Brain microvascular endothelial cell (primary cell): ENCODE measurements at regions not wholly inside any gene's neighbourhood (a gene's known extent, or its start where the extent isn't known, plus 50 kb on each side); places are given as distances from the start of the nearest gene placed in this dataset.

ENCODE experiments used
- DNase-seq: peaks from one replicate; pipeline ENCODE4 v3.0.0-alpha.2; 2020
- H3K27ac ChIP-seq: fragments of 250-450 bp; sonication (Bioruptor Pico); 2 replicates; pipeline ENCODE4 v1.5.1; 2020; ENCODE audit warnings: mild to moderate bottlenecking, moderate library complexity
- H3K27me3 ChIP-seq: fragments of 250-450 bp; sonication (Bioruptor Pico); replicated peaks from 2 replicates; pipeline ENCODE4 v1.5.1; 2020; ENCODE audit warnings: mild to moderate bottlenecking
- H3K36me3 ChIP-seq: fragments of 250-450 bp; sonication (Bioruptor Pico); replicated peaks from 2 replicates; pipeline ENCODE4 v1.5.1; 2020; ENCODE audit warnings: mild to moderate bottlenecking
- H3K4me3 ChIP-seq: 2 replicates; pipeline ENCODE4 v1.5.1; 2011; ENCODE audit warnings: low read depth, mild to moderate bottlenecking, control low read depth, low read length, moderate library complexity
- CTCF ChIP-seq: IDR thresholded peaks from 2 replicates; pipeline ENCODE4 v1.5.1; 2011; ENCODE audit warnings: low read depth, mild to moderate bottlenecking, moderate library complexity, low read length, control low read depth, inconsistent platforms; ENCODE audit errors: missing control alignments
- in situ Hi-C: cut with HindIII; loops from 2 replicates; pipeline ENCODE4 v1.10.0; 2017; ENCODE audit warnings: low sequenced_read_pairs, low pct_ligation_motif_present

DNA sequence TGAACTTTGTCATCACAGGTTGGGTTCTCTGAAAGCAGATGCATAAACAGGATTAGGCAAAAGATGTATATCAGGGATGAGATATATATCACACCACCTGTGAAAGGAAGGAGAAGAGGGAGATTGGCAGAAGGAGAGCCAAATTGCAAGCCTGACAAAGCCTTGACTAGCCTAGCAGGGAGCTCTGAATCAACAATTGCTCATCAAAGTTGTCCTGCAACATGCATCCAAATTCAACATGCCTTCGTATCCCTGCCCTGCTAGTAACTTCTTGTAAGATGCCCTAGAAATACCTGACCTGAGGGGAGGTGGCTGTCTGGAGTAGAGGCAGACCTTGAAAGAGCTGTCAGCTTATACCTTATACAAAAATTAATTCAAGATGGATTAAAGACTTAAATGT, 207.1 kb upstream of the HTR1E start:
- H3K27me3 ChIP-seq = no peaks in the 10 kb centered on the region

DNA sequence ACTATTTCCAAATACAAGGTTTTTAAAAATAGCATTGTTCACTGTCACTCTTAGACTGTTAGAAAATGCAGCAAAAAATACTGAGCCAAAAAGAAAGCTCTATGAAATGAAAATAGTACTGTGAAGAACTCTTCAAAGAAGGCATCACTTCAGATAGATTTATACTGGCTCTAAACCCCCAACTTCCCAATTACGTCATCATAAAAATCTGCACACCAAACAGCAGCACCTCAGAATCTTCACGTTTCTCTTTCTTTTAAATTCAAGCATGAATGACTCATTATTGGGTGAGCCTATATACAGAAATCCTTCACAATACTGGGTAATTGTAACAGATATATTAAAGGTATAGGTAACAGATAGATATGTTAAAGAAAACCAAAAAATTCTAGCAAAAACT, 208.4 kb upstream of the HTR1E start:
- Histone ChIP-seq H3K4me3 (no peak overlapping the region), H3K27ac (no peak overlapping the region), H3K27me3 (no peaks in the 10 kb centered on the region), H3K36me3 (no peaks in the 10 kb centered on the region)
- in situ Hi-C loops = no loop called here
- DNase-seq = no peak
- TF ChIP-seq CTCF = no peak

More for the DNA sequence above, 207.1 kb upstream of the HTR1E start:
- in situ Hi-C loops = no loop called here
- Histone ChIP-seq H3K36me3 (no peaks in the 10 kb centered on the region), H3K27ac (no peak overlapping the region), H3K4me3 (no peak overlapping the region)
- no peak for DNase-seq
- TF ChIP-seq CTCF = no peak

- DNase-seq = no peak
- in situ Hi-C loops = no loop called here
- Histone ChIP-seq H3K4me3 (no peak overlapping the region), H3K27me3 (no peaks in the 10 kb centered on the region), H3K36me3 (no peaks in the 10 kb centered on the region), H3K27ac (no peak overlapping the region)
- TF ChIP-seq CTCF = no peak
These were observed 212.6 kb upstream of the HTR1E start for GRCh38 chr6:86724695-86725094.

DNA sequence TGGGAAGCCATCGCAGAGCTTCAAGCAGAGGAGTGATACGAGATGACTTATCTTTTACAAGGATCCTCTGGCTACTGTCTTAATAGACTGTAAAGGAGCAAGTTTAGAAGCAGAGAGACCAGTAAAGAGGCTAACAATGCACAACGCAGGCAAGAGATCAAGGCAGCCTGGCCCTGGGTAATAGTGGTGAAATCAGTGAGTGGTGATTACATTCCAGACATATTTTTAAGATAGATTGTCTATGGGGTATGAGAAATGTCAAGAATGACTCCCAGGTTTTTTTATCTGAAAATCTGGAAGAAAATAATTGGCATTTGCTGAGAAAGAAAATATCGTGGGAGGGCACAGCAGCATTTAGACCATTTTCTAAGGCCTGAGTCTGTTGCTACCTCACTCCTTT, 213.6 kb upstream of the HTR1E start:
- no peak for DNase-seq
- Histone ChIP-seq H3K27ac (no peak overlapping the region), H3K4me3 (no peak overlapping the region), H3K27me3 (no peaks in the 10 kb centered on the region), H3K36me3 (no peaks in the 10 kb centered on the region)
- in situ Hi-C loops = no loop called here
- no peak for TF ChIP-seq CTCF

- Histone ChIP-seq H3K36me3 (no peaks in the 10 kb centered on the region), H3K27me3 (no peaks in the 10 kb centered on the region), H3K4me3 (no peak overlapping the region), H3K27ac (no peak overlapping the region)
- in situ Hi-C loops = no loop called here
- DNase-seq = no peak
- TF ChIP-seq CTCF = no peak
These were observed 214.2 kb upstream of the HTR1E start for GRCh38 chr6:86723151-86723550.

GRCh38 chr6:86722131-86722530, 215.2 kb upstream of the HTR1E start:
- in situ Hi-C loops = no loop called here
- no peaks in the 10 kb centered on the region for H3K36me3 ChIP-seq
- H3K4me3 ChIP-seq = no peak overlapping the region
- H3K27me3 ChIP-seq = no peaks in the 10 kb centered on the region
- H3K27ac ChIP-seq = no peak overlapping the region
- TF ChIP-seq CTCF = no peak
- DNase-seq = no peak
